Sigmoid colon (tissue), 4 donors: ENCODE measurements at regions not wholly inside any gene's neighbourhood (a gene's known extent, or its start where the extent isn't known, plus 50 kb on each side); places are given as distances from the start of the nearest gene placed in this dataset.
"Not testable (repeated sequence)": the region's sequence is repeated elsewhere in the genome, so short reads cannot be mapped to it uniquely, and the experiment has no call there.

ENCODE experiments used
- POLR2AphosphoS5 ChIP-seq, 4 donors: sonication (generic); formaldehyde crosslinking; IDR thresholded peaks; one replicate each; pipeline ENCODE4 v1.6.1; 2017; ENCODE audit warnings: antibody characterized with exemption in 4 of 4
- TF ChIP-seq, protein P1 (sequence below), 4 experiments: fragments of 450-650 bp in 3 of 4; fragments of 200-600 bp in 1 of 4; IDR thresholded peaks; one replicate each; pipeline ENCODE4 v1.5.1; 2016 to 2019; ENCODE audit warnings: antibody characterized with exemption in 4 of 4, mild to moderate bottlenecking in 3 of 4, moderate library complexity in 2 of 4

DNA sequence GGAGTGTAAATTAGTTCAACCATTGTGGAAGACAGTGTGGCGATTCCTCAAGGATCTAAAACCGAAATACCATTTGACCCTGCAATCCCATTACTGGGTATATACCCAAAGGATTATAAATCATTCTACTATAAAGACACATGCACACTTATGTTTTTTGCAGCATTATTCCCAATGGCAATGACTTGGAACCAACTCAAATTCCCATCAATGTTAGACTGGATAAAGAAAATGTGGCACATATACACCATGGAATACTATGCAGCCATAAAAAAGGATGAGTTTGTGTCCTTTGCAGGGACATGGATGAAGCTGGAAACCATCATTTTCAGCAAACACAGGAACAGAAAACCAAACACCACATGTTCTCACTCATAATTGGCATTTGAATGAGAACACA is 137.5 kb downstream of the ZNF648 start:
- TF ChIP-seq, protein P1, sequence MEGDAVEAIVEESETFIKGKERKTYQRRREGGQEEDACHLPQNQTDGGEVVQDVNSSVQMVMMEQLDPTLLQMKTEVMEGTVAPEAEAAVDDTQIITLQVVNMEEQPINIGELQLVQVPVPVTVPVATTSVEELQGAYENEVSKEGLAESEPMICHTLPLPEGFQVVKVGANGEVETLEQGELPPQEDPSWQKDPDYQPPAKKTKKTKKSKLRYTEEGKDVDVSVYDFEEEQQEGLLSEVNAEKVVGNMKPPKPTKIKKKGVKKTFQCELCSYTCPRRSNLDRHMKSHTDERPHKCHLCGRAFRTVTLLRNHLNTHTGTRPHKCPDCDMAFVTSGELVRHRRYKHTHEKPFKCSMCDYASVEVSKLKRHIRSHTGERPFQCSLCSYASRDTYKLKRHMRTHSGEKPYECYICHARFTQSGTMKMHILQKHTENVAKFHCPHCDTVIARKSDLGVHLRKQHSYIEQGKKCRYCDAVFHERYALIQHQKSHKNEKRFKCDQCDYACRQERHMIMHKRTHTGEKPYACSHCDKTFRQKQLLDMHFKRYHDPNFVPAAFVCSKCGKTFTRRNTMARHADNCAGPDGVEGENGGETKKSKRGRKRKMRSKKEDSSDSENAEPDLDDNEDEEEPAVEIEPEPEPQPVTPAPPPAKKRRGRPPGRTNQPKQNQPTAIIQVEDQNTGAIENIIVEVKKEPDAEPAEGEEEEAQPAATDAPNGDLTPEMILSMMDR (IDR thresholded peaks at IDR 0.05): not testable (repeated sequence)
- TF ChIP-seq POLR2AphosphoS5 (IDR thresholded peaks at IDR 0.05): not testable (repeated sequence)
